ENCODE measurements at regions not wholly inside any gene's neighbourhood (a gene's known extent, or its start where the extent isn't known, plus 50 kb on each side); places are given as distances from the start of the nearest gene placed in this dataset.

GRCh38 chr10:131000743-131001142 lies 310.8 kb downstream of the TCERG1L start:
- no peak for TF ChIP-seq CTCF (IDR thresholded peaks at IDR 0.05)
- TF ChIP-seq POLR2AphosphoS5 (IDR thresholded peaks at IDR 0.05; ENCODE audit: low read depth, low read length): no peak
- TF ChIP-seq SIN3A (IDR thresholded peaks at IDR 0.05; ENCODE audit: borderline replicate concordance, insufficient read depth, low read depth, low read length): no peak
